ENCODE measurements at regions not wholly inside any gene's neighbourhood (a gene's known extent, or its start where the extent isn't known, plus 50 kb on each side); places are given as distances from the start of the nearest gene placed in this dataset.

GRCh38 chr21:35438643-35439404 lies 389.7 kb upstream of the RUNX1 start:
- TF ChIP-seq CTCF (IDR thresholded peaks at IDR 0.05 in 4 of 5, conservative IDR thresholded peaks at IDR 0.05 in 1 of 5) (no peak), POLR2A (IDR thresholded peaks at IDR 0.05) (no peak)
